ENCODE measurements at regions not wholly inside any gene's neighbourhood (a gene's known extent, or its start where the extent isn't known, plus 50 kb on each side); places are given as distances from the start of the nearest gene placed in this dataset.

DNA sequence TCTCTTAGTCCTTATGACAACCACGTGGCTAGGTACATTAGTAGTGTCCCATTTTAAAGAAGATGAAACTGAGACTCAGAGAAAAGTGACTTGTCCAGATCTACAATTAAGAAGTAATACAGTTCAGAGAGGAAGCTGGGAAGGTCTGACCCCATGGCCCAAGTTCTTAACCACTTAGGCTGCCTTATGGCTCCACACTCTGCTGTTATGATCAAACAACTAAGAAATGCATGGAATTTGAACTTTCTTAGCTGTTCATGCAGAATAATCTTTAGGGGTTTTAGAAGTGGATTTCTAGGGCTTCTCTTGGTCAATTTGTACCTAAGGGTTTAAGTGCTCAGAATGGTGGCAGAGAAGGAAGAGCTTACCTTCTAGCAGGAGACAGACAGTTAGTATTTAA lies 128.0 kb upstream of the MSX2 start:
- DNase-seq (ENCODE audit: low spot score): no peak

GRCh38 chr5:174599992-174600391 lies 124.4 kb upstream of the MSX2 start:
- no peak for DNase-seq (ENCODE audit: low spot score)

- DNase-seq (ENCODE audit: low spot score): no peak
These were observed 122.4 kb upstream of the MSX2 start for GRCh38 chr5:174601946-174602345.

GRCh38 chr5:174606153-174606552 lies 118.2 kb upstream of the MSX2 start:
- no peak for DNase-seq (ENCODE audit: low spot score)

DNA sequence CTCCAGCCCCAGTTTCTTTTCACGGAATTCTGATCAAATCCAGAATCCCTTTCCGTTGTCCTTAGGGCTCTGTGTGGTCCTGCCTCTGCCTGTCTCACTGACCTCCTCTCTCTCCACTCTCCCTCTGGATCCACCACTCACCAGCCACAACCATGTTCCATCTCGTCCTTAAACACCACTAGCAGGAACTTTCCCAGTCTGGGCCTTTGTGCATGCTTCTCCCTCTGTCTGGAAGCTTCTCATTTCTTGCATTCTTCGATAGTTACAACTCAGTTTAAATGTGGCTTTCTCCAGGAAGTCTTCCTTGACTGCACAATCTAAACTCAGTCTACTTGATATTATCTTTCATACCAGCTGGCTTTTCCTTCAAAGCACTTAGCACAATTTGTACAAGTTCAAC lies 117.7 kb upstream of the MSX2 start:
- DNase-seq (ENCODE audit: low spot score): no peak

- DNase-seq (ENCODE audit: low spot score): no peak
These were observed 117.2 kb upstream of the MSX2 start for GRCh38 chr5:174607205-174607604.

- no peak for DNase-seq (ENCODE audit: low spot score)
These were observed 116.5 kb upstream of the MSX2 start for GRCh38 chr5:174607916-174608315.

GRCh38 chr5:174608631-174609097 lies 115.7 kb upstream of the MSX2 start:
- no peak for DNase-seq (ENCODE audit: low spot score)

GRCh38 chr5:174609116-174609515 lies 115.3 kb upstream of the MSX2 start:
- no peak for DNase-seq (ENCODE audit: low spot score)

GRCh38 chr5:174610968-174611367 lies 113.4 kb upstream of the MSX2 start:
- no peak for DNase-seq (ENCODE audit: low spot score)

DNA sequence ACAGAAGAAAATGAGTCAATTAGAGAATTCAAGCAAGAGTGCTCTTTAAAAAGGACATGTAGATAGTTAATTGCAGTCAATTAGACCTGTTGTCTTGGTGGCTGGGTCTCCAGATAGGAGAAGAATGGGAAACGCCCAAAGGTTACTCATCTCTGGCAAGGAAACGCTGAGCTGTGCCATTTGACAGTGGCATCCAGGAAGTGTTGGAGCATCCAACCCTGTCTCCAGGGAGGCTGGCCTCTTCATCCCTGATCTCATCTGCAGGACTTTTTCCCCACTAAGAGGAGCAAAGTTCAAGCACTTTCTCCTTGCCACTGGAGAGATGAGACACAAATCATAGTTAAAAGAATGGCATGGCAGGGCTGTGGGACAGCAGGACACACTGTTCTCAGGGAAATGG lies 111.7 kb upstream of the MSX2 start:
- DNase-seq (ENCODE audit: low spot score): no peak

GRCh38 chr5:174614500-174615135 lies 109.8 kb upstream of the MSX2 start:
- DNase-seq (ENCODE audit: low spot score): no peak

GRCh38 chr5:174616036-174616435 lies 108.3 kb upstream of the MSX2 start:
- DNase-seq (ENCODE audit: low spot score): no peak

- no peak for DNase-seq (ENCODE audit: low spot score)
These were observed 107.1 kb upstream of the MSX2 start for GRCh38 chr5:174617285-174617684.

DNA sequence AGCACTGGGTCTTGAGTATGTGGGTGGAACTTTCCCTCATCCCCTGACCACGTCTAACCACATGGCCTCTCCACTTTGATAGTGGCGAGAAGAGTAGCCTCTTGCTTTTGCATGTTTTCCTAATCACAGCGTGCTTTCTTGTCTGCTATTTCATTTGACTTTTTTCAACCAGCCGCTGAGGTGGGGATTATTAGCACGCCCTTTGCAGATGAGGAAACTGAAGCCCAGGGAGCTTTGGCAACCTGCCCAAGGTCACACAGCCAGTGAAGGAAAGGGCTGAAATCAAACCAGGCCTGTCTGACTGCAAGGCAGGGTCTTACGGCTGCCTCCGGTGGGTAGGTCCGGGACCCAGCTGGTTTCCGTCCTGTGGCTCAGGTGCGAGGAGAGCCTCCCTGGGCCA lies 106.5 kb upstream of the MSX2 start:
- DNase-seq (ENCODE audit: low spot score): no peak

DNA sequence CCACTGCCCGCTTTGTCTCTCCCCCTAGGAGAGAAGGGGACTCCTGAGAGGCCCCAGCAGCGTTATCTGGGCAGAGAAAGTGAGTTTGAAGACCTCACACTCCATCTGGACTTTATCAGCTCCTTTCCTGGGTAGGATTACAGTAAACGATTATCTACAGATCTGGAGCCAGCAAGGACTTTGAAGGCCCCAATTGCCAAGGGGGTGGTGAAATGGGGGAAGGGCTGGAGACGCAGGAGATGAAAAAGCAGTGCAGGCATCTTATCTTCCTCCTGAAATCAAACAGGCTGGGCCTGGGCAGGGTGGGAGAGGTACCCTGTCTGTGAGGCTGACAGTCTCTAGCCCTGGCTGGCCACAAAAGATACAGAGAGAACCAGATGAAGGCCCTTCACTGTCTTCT lies 105.8 kb upstream of the MSX2 start:
- DNase-seq (ENCODE audit: low spot score): no peak

- no peak for DNase-seq (ENCODE audit: low spot score)
These were observed 102.3 kb upstream of the MSX2 start for GRCh38 chr5:174622067-174622466.

DNA sequence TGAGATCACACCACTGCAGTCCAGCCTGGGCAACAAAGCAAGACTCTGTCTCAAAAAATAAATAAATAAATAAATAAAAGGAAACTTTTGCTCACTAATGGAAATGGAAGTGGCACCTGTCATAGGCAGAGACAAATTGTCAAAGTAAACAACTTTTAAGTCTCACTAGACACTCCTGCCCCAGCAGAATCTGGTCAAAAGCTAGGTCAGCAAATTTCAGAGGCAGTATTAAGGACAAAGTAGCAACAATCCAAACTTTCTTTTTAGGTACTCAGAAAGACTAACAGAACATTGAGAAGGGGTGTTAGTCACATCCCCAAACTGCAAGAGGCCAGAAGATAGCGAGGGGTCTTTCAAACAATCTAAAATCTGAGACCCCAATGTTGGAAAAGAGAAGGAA lies 101.4 kb upstream of the MSX2 start:
- no peak for DNase-seq (ENCODE audit: low spot score)

GRCh38 chr5:174623433-174624019 lies 100.9 kb upstream of the MSX2 start:
- no peak for DNase-seq (ENCODE audit: low spot score)

GRCh38 chr5:174624733-174625522 lies 99.5 kb upstream of the MSX2 start:
- DNase-seq (ENCODE audit: low spot score): no peak

DNA sequence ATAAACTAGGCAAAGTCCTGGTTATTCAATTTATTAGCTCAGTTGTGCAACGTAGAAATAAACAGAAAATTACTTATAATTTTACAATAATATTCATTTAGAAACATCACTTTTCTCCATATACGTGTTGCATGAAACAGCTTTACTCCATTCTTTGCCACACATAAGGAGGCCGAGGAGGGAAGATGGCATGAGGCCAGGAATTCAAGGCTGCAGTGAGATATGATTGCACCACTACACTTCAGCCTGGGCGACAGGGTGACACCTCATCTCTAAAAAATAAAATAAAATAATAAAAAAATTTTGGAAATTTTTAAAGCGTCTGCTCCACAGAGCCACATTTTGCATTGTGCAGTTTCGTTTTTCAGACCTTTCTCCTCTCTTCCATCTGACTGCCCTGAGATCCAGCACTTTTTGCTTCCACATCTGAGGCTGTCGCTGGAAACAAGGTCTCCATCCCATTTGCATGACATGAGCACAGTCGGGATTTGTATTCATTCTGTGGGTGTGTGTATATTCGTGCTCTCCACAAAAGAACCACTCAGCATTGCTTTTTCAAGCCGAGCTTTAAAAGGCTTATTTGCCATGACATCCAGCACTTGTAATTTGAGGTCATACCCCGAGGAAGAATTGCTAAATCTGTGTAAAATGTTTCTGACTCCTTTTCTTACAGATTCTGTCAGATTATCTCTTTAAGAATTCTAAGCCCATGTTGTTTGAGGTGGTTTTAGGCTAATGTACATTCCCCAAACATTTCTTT lies 98.6 kb upstream of the MSX2 start:
- no peak for DNase-seq (ENCODE audit: low spot score)

DNA sequence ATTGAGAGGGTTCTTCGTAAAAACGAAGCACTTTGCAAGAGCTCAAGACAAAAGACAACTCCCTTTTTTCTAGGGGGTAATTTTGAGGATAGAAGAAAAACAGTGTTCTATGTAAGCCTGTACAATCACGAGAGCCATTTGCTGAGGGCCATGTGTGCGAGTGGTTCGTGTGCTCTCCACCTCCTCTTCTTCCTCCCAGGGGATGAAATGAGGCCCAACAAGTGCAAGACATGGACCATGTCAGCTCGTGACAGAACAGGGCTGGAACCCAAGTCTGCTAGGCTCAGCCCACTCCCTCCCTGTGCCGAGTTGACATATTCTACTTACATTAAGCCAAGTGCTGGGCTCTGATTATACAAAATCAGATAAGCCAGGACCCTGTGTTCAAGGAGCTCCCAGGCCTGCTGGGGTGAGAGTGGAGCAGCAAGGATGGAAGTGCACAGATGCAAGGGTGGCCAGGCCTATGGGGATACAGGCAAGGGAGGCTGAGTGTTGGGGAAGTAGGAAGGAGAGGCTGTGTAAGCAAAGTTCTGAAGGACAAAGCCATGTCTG lies 97.9 kb upstream of the MSX2 start:
- DNase-seq (ENCODE audit: low spot score): no peak
